Esophagus muscularis mucosa (tissue), 4 donors: ENCODE measurements at regions not wholly inside any gene's neighbourhood (a gene's known extent, or its start where the extent isn't known, plus 50 kb on each side); places are given as distances from the start of the nearest gene placed in this dataset.

Experiments
- EP300 ChIP-seq: sonication (generic); formaldehyde crosslinking; IDR thresholded peaks from one replicate; pipeline ENCODE4 v1.6.1; 2017; ENCODE audit warnings: antibody characterized with exemption
- POLR2A ChIP-seq: fragments of 450-650 bp; IDR thresholded peaks from one replicate; pipeline ENCODE4 v1.6.1; 2017; ENCODE audit warnings: antibody characterized with exemption, moderate library complexity, mild to moderate bottlenecking, low read depth
- POLR2AphosphoS5 ChIP-seq, 2 donors: sonication (generic); formaldehyde crosslinking; IDR thresholded peaks; one replicate each; pipeline ENCODE4 v1.6.1; 2017; ENCODE audit warnings: antibody characterized with exemption in 2 of 2
- TF ChIP-seq, protein P1 (sequence below), 3 experiments: fragments of 200-600 bp in 2 of 3; fragments of 450-650 bp in 1 of 3; sonication (generic) in 2 of 3; IDR thresholded peaks; one replicate each; pipeline ENCODE4 v1.5.1; 2017 to 2019; ENCODE audit warnings: antibody characterized with exemption in 3 of 3, mild to moderate bottlenecking in 2 of 3, moderate library complexity in 1 of 3

DNA sequence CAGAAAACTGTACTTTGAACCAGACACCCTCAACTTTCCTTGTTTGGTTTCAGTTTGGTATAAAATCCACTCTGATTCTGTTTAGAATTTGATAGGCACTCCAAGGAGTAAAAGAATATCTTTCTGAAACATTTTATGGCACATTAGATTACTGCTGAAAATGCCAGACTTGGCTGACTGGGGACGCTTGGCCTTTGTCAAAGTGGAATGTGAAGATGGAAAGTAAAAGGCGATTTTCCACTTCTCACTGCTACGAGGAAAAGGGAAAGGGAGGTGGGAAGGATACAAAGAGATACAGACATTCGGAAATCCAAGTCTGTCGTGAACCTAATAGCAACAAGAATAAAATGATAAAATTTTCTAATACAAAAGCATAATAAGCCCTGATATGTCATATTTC lies 203.9 kb downstream of the DMRT2 start:
- TF ChIP-seq, protein P1, sequence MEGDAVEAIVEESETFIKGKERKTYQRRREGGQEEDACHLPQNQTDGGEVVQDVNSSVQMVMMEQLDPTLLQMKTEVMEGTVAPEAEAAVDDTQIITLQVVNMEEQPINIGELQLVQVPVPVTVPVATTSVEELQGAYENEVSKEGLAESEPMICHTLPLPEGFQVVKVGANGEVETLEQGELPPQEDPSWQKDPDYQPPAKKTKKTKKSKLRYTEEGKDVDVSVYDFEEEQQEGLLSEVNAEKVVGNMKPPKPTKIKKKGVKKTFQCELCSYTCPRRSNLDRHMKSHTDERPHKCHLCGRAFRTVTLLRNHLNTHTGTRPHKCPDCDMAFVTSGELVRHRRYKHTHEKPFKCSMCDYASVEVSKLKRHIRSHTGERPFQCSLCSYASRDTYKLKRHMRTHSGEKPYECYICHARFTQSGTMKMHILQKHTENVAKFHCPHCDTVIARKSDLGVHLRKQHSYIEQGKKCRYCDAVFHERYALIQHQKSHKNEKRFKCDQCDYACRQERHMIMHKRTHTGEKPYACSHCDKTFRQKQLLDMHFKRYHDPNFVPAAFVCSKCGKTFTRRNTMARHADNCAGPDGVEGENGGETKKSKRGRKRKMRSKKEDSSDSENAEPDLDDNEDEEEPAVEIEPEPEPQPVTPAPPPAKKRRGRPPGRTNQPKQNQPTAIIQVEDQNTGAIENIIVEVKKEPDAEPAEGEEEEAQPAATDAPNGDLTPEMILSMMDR (IDR thresholded peaks at IDR 0.05): no peak
- TF ChIP-seq POLR2A (no peak), EP300 (no peak), POLR2AphosphoS5 (IDR thresholded peaks at IDR 0.05) (no peak)
